Ishikawa (cell line): ENCODE measurements at regions not wholly inside any gene's neighbourhood (a gene's known extent, or its start where the extent isn't known, plus 50 kb on each side); places are given as distances from the start of the nearest gene placed in this dataset.

Experiments used
- TF ChIP-seq, protein P1 (sequence below): IDR thresholded peaks from 2 replicates; pipeline ENCODE4 v1.6.1; 2012; ENCODE audit warnings: low read depth, mild to moderate bottlenecking
- TF ChIP-seq, protein P2 (sequence below): IDR thresholded peaks from 2 replicates; pipeline ENCODE4 v1.6.1; 2012

DNA sequence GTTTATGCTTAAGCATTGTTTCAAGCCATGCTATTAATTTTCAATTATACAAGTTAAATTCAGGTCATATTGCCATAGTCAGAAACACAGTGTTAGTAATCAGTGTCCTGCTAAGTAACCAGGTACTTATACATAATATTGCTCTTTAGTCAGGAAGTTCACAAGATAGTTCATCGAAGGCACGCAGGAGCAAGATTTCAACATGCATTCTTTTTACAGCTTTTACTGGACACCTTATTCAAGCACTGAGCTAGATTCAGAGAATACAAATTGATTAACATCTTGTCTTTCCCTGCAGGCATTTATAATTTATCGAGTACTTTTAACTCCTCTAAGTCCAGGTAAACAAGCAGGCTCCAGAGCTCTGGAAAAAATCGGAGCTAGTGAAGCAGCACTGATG is 202.3 kb upstream of the BRINP3 start:
- TF ChIP-seq, protein P1, sequence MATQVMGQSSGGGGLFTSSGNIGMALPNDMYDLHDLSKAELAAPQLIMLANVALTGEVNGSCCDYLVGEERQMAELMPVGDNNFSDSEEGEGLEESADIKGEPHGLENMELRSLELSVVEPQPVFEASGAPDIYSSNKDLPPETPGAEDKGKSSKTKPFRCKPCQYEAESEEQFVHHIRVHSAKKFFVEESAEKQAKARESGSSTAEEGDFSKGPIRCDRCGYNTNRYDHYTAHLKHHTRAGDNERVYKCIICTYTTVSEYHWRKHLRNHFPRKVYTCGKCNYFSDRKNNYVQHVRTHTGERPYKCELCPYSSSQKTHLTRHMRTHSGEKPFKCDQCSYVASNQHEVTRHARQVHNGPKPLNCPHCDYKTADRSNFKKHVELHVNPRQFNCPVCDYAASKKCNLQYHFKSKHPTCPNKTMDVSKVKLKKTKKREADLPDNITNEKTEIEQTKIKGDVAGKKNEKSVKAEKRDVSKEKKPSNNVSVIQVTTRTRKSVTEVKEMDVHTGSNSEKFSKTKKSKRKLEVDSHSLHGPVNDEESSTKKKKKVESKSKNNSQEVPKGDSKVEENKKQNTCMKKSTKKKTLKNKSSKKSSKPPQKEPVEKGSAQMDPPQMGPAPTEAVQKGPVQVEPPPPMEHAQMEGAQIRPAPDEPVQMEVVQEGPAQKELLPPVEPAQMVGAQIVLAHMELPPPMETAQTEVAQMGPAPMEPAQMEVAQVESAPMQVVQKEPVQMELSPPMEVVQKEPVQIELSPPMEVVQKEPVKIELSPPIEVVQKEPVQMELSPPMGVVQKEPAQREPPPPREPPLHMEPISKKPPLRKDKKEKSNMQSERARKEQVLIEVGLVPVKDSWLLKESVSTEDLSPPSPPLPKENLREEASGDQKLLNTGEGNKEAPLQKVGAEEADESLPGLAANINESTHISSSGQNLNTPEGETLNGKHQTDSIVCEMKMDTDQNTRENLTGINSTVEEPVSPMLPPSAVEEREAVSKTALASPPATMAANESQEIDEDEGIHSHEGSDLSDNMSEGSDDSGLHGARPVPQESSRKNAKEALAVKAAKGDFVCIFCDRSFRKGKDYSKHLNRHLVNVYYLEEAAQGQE: no peak
- TF ChIP-seq, protein P2, sequence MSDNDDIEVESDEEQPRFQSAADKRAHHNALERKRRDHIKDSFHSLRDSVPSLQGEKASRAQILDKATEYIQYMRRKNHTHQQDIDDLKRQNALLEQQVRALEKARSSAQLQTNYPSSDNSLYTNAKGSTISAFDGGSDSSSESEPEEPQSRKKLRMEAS: no peak
